H1 (cell line): ENCODE measurements at regions not wholly inside any gene's neighbourhood (a gene's known extent, or its start where the extent isn't known, plus 50 kb on each side); places are given as distances from the start of the nearest gene placed in this dataset.

Source experiments
- CTCF ChIA-PET: fragments of 300-600 bp; sonication (Branson Sonifier 250); formaldehyde crosslinking; loops from one replicate; lab custom pipeline; 2021; ENCODE audit not compliant: partially characterized antibody; lab: Charles Lee
- POLR2A ChIA-PET: fragments of 300-600 bp; sonication (Branson Sonifier 250); formaldehyde crosslinking; loops from one replicate; lab custom pipeline; 2021; ENCODE audit warnings: inconsistent platforms; ENCODE audit not compliant: partially characterized antibody; lab: Charles Lee
- DNase-seq, 2 experiments: peaks; one replicate each; pipeline versions ENCODE4 v3.0.0 to v3.0.0-alpha.2; 2010 to 2022; ENCODE audit warnings: low spot score in 2 of 2, low read depth in 1 of 2, mixed read lengths in 1 of 2
- FAIRE-seq: peaks from 2 replicates; lab custom pipeline; 2011; peaks lifted over from hg19 to GRCh38; lab: Jason Lieb, UNC
- H2AFZ ChIP-seq: 2 replicates; pipeline ENCODE4 v1.8.1; 2012; ENCODE audit warnings: low read length, inconsistent platforms
- H2AK5ac ChIP-seq: 2 replicates; pipeline ENCODE4 v1.6.1; 2013; ENCODE audit warnings: low read depth, low read length
- H2BK120ac ChIP-seq: replicated peaks from 2 replicates; pipeline ENCODE3; 2013; ENCODE audit warnings: low read depth, low read length, inconsistent platforms
- H2BK12ac ChIP-seq: 2 replicates; pipeline ENCODE4 v1.6.1; 2013; ENCODE audit warnings: low read depth, low read length
- H2BK15ac ChIP-seq: 2 replicates; pipeline ENCODE4 v1.6.1; 2013; ENCODE audit warnings: low read length
- H2BK20ac ChIP-seq: 2 replicates; pipeline ENCODE4 v1.6.1; 2013; ENCODE audit warnings: low read length
- H2BK5ac ChIP-seq: 2 replicates; pipeline ENCODE4 v1.6.1; 2013; ENCODE audit warnings: low read depth, low read length
- H3K14ac ChIP-seq: 2 replicates; pipeline ENCODE4 v1.6.1; 2013; ENCODE audit warnings: inconsistent platforms; ENCODE audit not compliant: insufficient read length
- H3K18ac ChIP-seq: 2 replicates; pipeline ENCODE4 v1.6.1; 2013; ENCODE audit warnings: low read length; ENCODE audit errors: extremely low read depth
- H3K23ac ChIP-seq: 2 replicates; pipeline ENCODE4 v1.6.1; 2013; ENCODE audit warnings: inconsistent platforms; ENCODE audit not compliant: insufficient read length
- H3K23me2 ChIP-seq: 2 replicates; pipeline ENCODE4 v1.6.1; 2013; ENCODE audit warnings: low read depth, low read length
- H3K27ac ChIP-seq: 2 replicates; pipeline ENCODE4 v1.6.1; 2011; ENCODE audit warnings: low read depth, low read length, inconsistent platforms
- H3K27me3 ChIP-seq, 4 experiments: replicated peaks in 1 of 4; 1 replicate in 1 of 4; 2 replicates in 3 of 4; pipeline versions ENCODE4 v1.6.1 to v1.8.1; 2011 to 2013; ENCODE audit warnings: low read length in 3 of 4, mild to moderate bottlenecking in 3 of 4, inconsistent platforms in 2 of 4, mixed read lengths in 2 of 4, moderate library complexity in 1 of 4; ENCODE audit not compliant: control insufficient read depth in 3 of 4, insufficient read depth in 3 of 4; ENCODE audit errors: extremely low read depth in 1 of 4
- H3K36me3 ChIP-seq, 4 experiments: 2 replicates each; pipeline versions ENCODE4 v1.6.1 to v1.8.1; 2011 to 2013; ENCODE audit warnings: mild to moderate bottlenecking in 4 of 4, low read length in 3 of 4, moderate library complexity in 2 of 4, control low read depth in 1 of 4, inconsistent platforms in 1 of 4; ENCODE audit not compliant: insufficient read depth in 4 of 4, control insufficient read depth in 2 of 4
- H3K4ac ChIP-seq: replicated peaks from 2 replicates; pipeline ENCODE3; 2013; ENCODE audit warnings: low read length, low read depth, mixed read lengths, inconsistent platforms; ENCODE audit not compliant: insufficient read length
- H3K4me1 ChIP-seq, 4 experiments: replicated peaks in 1 of 4; 1 replicate in 1 of 4; 2 replicates in 3 of 4; pipeline versions ENCODE4 v1.6.1 to v1.8.1; 2011 to 2013; ENCODE audit warnings: low read length in 3 of 4, inconsistent platforms in 2 of 4, mixed read lengths in 1 of 4; ENCODE audit not compliant: insufficient read depth in 4 of 4, control insufficient read depth in 3 of 4
- H3K4me2 ChIP-seq, 2 experiments: 2 replicates each; pipeline versions ENCODE4 v1.6.1 to v1.8.1; 2011 to 2013; ENCODE audit warnings: low read depth in 2 of 2, low read length in 2 of 2, control low read depth in 1 of 2, inconsistent platforms in 1 of 2, mild to moderate bottlenecking in 1 of 2; ENCODE audit not compliant: insufficient read depth in 1 of 2
- H3K4me3 ChIP-seq, 4 experiments: fragments of 200-600, 300-600 bp in 1 of 4; sonication (generic), shearing (Covaris generic), sonication (Bioruptor Twin) in 1 of 4; 2 replicates each; pipeline versions ENCODE4 v1.5.1 to v1.8.1; 2011 to 2016; ENCODE audit warnings: low read length in 4 of 4, low read depth in 3 of 4, control low read depth in 2 of 4, inconsistent platforms in 2 of 4, mild to moderate bottlenecking in 2 of 4, mixed read lengths in 1 of 4, moderate library complexity in 1 of 4; ENCODE audit not compliant: insufficient read depth in 2 of 4; ENCODE audit errors: extremely low read depth in 1 of 4
- H3K56ac ChIP-seq: replicated peaks from 2 replicates; pipeline ENCODE3; 2013; ENCODE audit warnings: low read depth, mild to moderate bottlenecking, mixed read lengths, low read length, inconsistent platforms; ENCODE audit not compliant: insufficient read length
- H3K79me1 ChIP-seq: 2 replicates; pipeline ENCODE4 v1.6.1; 2013; ENCODE audit warnings: low read depth, low read length, control low read depth
- H3K79me2 ChIP-seq, 2 experiments: 2 replicates each; pipeline versions ENCODE4 v1.6.1 to v1.8.1; 2012 to 2013; ENCODE audit warnings: low read length in 2 of 2, mild to moderate bottlenecking in 2 of 2, inconsistent platforms in 1 of 2; ENCODE audit not compliant: insufficient read depth in 2 of 2, control insufficient read depth in 1 of 2
- H3K9ac ChIP-seq, 4 experiments: replicated peaks in 1 of 4; 1 replicate in 1 of 4; 2 replicates in 3 of 4; pipeline versions ENCODE4 v1.6.1 to v1.8.1; 2011 to 2013; ENCODE audit warnings: low read depth in 3 of 4, low read length in 3 of 4, control low read depth in 2 of 4, mild to moderate bottlenecking in 2 of 4, moderate library complexity in 2 of 4, inconsistent platforms in 1 of 4; ENCODE audit errors: extremely low read depth in 1 of 4
- H3K9me3 ChIP-seq, 2 experiments: 2 replicates each; pipeline versions ENCODE4 v1.6.1 to v1.8.1; 2012 to 2013; ENCODE audit warnings: mild to moderate bottlenecking in 2 of 2, moderate library complexity in 2 of 2, control low read depth in 1 of 2, inconsistent platforms in 1 of 2, low read depth in 1 of 2, low read length in 1 of 2, mixed read lengths in 1 of 2; ENCODE audit not compliant: insufficient read depth in 2 of 2
- H4K20me1 ChIP-seq, 2 experiments: replicated peaks in 1 of 2; 2 replicates each; pipeline versions ENCODE3 to v1.8.1; 2011 to 2013; ENCODE audit warnings: inconsistent platforms in 2 of 2, low read length in 2 of 2, mild to moderate bottlenecking in 1 of 2; ENCODE audit not compliant: insufficient read depth in 2 of 2, control insufficient read depth in 1 of 2
- H4K5ac ChIP-seq: 2 replicates; pipeline ENCODE4 v1.6.1; 2013; ENCODE audit warnings: low read length, low read depth, mixed read lengths, inconsistent platforms; ENCODE audit not compliant: insufficient read length
- H4K8ac ChIP-seq: 2 replicates; pipeline ENCODE4 v1.8.0; 2013; ENCODE audit warnings: mild to moderate bottlenecking, moderate library complexity, low read length, inconsistent platforms; ENCODE audit not compliant: insufficient read depth; ENCODE audit errors: extremely low read depth
- H4K91ac ChIP-seq: replicated peaks from 2 replicates; pipeline ENCODE3; 2013; ENCODE audit warnings: low read length, mixed read lengths, inconsistent platforms; ENCODE audit not compliant: insufficient read length
- CBX5 ChIP-seq: fragments of 300-800, 300-1000 bp; sonication (generic); IDR thresholded peaks from 2 replicates; pipeline ENCODE4 v1.7.1; 2016; ENCODE audit warnings: antibody characterized with exemption, low read length, low read depth
- CREB1 ChIP-seq: IDR thresholded peaks from 2 replicates; pipeline ENCODE4 v1.6.1; 2012; ENCODE audit warnings: inconsistent platforms
- KDM1A ChIP-seq: fragments of 200-600, 300-600 bp; sonication (generic); IDR thresholded peaks from 2 replicates; pipeline ENCODE4 v1.7.1; 2016; ENCODE audit warnings: mild to moderate bottlenecking, low read length, borderline replicate concordance
- NANOG ChIP-seq: IDR thresholded peaks from 2 replicates; pipeline ENCODE4 v1.6.1; 2011; ENCODE audit warnings: low read length, low read depth, mild to moderate bottlenecking, inconsistent platforms; ENCODE audit not compliant: insufficient read depth, poor library complexity, severe bottlenecking
- PHF8 ChIP-seq: fragments of 200-600 bp; sonication (generic); conservative IDR thresholded peaks from 2 replicates; pipeline ENCODE4 v1.7.1; 2012; ENCODE audit warnings: low read depth, mild to moderate bottlenecking, inconsistent platforms, low read length, moderate library complexity
- POLR2AphosphoS5 ChIP-seq: IDR thresholded peaks from 2 replicates; pipeline ENCODE4 v1.6.1; 2011; ENCODE audit warnings: low read depth, low read length
- RXRA ChIP-seq: IDR thresholded peaks from 2 replicates; pipeline ENCODE4 v1.6.1; 2011; ENCODE audit warnings: low read depth, mild to moderate bottlenecking, low read length, moderate library complexity; ENCODE audit not compliant: insufficient read depth
- YY1 ChIP-seq: IDR thresholded peaks from 2 replicates; pipeline ENCODE4 v1.6.1; 2011; ENCODE audit warnings: low read depth, mild to moderate bottlenecking, low read length
- WGBS, 2 experiments: shearing (Covaris generic) in 1 of 2; methylation state at CpG; one replicate each; pipeline versions ENCODE4 v1.1.6 to v1.1.7; 2013 to 2015; ENCODE audit warnings: low lambda C conversion rate in 2 of 2, mixed read lengths in 2 of 2, inconsistent platforms in 1 of 2, low coverage in 1 of 2, missing lambda C conversion rate in 1 of 2; ENCODE audit not compliant: insufficient replicate concordance in 2 of 2, insufficient coverage in 1 of 2, insufficient read length in 1 of 2; ENCODE audit errors: extremely low coverage in 1 of 2, missing lambda C conversion rate in 1 of 2; 5-methylcytosine and 5-hydroxymethylcytosine counted together

DNA sequence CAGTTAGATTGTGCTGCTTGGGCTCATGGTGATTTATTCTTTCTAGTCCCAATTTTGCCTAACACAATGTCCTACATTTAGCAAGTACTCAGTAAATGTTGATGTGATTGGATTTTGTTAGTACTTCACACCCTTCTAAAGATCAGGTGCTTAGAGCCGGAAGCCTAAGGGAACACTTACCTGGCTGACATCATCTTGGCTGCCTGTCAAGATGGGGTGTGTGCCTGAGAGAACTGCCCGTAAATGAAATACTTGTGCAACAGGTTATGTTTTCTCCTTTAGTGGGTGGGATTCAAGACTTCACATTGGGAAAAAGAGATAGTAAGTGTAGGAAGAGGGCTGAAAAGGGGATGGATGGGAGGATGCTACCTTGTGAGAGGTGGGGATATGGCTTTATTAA, 75.5 kb upstream of the MACF1 start:
- Histone ChIP-seq H4K5ac (no peak overlapping the region), H3K56ac (no peak overlapping the region), H4K20me1 (peaks cover 1 to 4% of the 10 kb centered on the region in 2 experiments), H3K14ac (no peak overlapping the region), H2AK5ac (no peak overlapping the region), H3K18ac (no peak overlapping the region), H3K36me3 (peaks cover 0 to 12% (median 0%) of the 10 kb centered on the region in 4 experiments; a peak in 2 of 8 replicates), H3K9ac (no peak overlapping the region), H3K79me2 (peaks cover 0 to 77% of the 10 kb centered on the region in 2 experiments; a peak in 2 of 4 replicates), H2BK120ac (no peak overlapping the region), H3K23me2 (no peaks in the 10 kb centered on the region; the same call in 1 of the 2 replicates), H3K9me3 (no peaks in the 10 kb centered on the region), H4K91ac (no peak overlapping the region), H2AFZ (no peak overlapping the region), H4K8ac (no peak overlapping the region), H2BK15ac (peak overlapping the region; percentile 33; the same call in 1 of the 2 replicates), H3K79me1 (no peaks in the 10 kb centered on the region; the same call in 1 of the 2 replicates), H3K4me2 (no peak overlapping the region), H2BK12ac (no peak overlapping the region), H2BK20ac (no peak overlapping the region), H3K4ac (no peak overlapping the region), H3K4me1 (peaks cover 6 to 30% (median 19%) of the 10 kb centered on the region in 4 experiments), H3K27ac (0 out of 2 replicates have a peak overlapping the region, but pooled peaks have one; percentile 34), H2BK5ac (no peak overlapping the region; the same call in 1 of the 2 replicates), H3K23ac (no peak overlapping the region), H3K27me3 (no peaks in the 10 kb centered on the region), H3K4me3 (no peak overlapping the region)
- no peak for FAIRE-seq
- 92% methylated on average over 2 of the region's 2 CpGs; no CpG with 5 or more reads in 1 of the 2 experiments for WGBS, 2 experiments
- DNase-seq, result no peak
- CTCF ChIA-PET, result interaction anchor here (0.6 to 10.6 kb wide), 14 partner anchors 11 to 399 kb away, joined by 3 to 195 read pairs (median 6); no protein-coding TSS in a partner anchor
- no peak for TF ChIP-seq KDM1A
- TF ChIP-seq CBX5, result no peak
- TF ChIP-seq POLR2AphosphoS5, result no peak
- TF ChIP-seq CREB1, result no peak
- no peak for TF ChIP-seq PHF8
- TF ChIP-seq YY1, result no peak
- no peak for TF ChIP-seq NANOG
- TF ChIP-seq RXRA, result no peak
- POLR2A ChIA-PET, result interaction anchor here (0.6 to 4.9 kb wide), 3 partner anchors 26 to 489 kb away, joined by 3 to 23 read pairs (median 8); no protein-coding TSS in a partner anchor
